Stimulated activated CD4-positive, alpha-beta T cell treated with anti-CD3 and anti-CD28 coated beads, Interleukin-15, amount 100 ng/mL, for 24 hours (primary cell): ENCODE measurements at regions not wholly inside any gene's neighbourhood (a gene's known extent, or its start where the extent isn't known, plus 50 kb on each side); places are given as distances from the start of the nearest gene placed in this dataset.
"Not testable (repeated sequence)": the region's sequence is repeated elsewhere in the genome, so short reads cannot be mapped to it uniquely, and the experiment has no call there.

Source experiments
- DNase-seq: peaks from one replicate; pipeline ENCODE4 v3.0.0-alpha.2; 2020

- not testable (repeated sequence) for DNase-seq
Observed at GRCh38 chr5:176061269-176061622, 93.1 kb upstream of the THOC3 start.

DNA sequence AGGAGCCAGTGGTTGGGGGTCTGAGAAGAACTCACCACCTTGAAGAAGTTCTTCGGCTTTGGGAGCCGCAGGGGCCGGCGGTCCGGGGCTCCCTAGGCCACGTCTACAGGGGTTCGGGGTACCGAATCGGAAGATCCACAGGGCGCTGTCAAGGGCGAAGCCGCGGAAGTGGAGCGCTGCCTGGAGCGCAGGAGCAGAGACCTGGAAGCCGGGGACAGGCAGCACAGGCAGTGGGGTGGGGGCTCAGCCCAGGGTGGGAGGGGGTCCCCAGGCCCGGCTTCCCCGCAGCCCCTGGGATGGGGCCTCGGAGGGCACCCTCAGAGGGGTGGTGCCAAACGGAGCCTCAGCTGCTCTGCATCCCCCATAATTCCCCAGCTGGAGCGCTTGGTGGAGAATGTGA is 93.5 kb upstream of the THOC3 start:
- not testable (repeated sequence) for DNase-seq

GRCh38 chr5:176066262-176066945 is 98.3 kb upstream of the THOC3 start:
- not testable (repeated sequence) for DNase-seq

DNA sequence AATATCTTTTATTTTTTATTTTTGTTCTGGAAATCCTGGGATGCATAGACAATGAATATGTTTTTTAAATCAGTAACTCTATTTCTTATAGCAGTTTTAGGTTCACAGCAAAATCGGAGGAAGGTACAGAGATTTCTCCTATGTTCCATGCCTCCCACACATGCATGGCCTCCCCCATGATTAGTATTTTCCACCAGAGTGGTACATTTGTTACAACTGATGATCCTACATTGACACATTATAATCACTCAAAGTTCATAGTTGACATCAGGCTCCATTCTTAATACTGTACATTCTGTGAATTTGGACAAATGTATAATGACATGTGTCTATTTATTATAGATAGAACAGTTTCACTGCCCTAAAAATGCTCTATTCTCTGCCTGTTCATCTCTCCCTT is 99.0 kb upstream of the THOC3 start:
- DNase-seq: peak; percentile 11

DNA sequence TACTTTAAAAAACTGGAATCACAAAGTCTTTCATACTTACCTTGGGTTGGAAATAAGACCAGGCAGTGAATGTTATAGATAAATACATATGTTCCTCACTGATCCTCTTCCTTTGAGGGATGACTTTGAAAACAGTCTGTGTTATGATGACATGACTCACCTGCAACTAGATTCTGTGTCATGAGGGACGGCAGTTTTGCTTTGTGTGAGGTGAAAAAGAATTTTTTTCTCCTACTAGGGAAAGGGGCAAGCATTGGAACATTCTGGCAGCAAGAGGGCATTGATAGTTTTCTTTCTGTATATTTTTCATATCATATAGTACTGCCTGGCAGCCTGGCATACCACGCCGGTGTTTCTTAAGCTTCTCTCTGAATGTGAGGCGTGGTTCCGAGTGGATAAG is 99.8 kb upstream of the THOC3 start:
- peak; percentile 17 for DNase-seq

GRCh38 chr5:176073996-176074571 is 106.0 kb upstream of the THOC3 start:
- DNase-seq: not testable (repeated sequence)

DNA sequence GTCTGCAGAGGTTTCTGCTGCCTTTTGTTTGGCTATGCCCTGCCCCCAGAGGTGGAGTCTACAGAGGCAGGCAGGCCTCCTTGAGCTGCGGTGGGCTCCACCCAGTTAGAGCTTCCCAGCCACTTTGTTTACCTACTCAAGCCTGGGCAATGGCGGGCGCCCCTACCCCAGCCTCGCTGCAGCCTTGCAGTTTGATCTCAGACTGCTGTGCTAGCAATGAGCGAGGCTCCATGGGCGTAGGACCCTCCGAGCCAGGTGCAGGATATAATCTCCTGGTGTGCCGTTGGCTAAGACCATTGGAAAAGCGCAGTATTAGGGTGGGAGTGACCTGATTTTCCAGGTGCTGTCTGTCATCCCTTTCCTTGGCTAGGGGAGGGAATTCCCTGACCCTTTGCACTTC is 115.6 kb upstream of the THOC3 start:
- DNase-seq: not testable (repeated sequence)

- DNase-seq: not testable (repeated sequence)
Observed at GRCh38 chr5:176103083-176103482, 135.0 kb upstream of the THOC3 start.

- not testable (repeated sequence) for DNase-seq
Observed at GRCh38 chr5:176112888-176113287, 125.3 kb upstream of the SIMC1 start.

DNA sequence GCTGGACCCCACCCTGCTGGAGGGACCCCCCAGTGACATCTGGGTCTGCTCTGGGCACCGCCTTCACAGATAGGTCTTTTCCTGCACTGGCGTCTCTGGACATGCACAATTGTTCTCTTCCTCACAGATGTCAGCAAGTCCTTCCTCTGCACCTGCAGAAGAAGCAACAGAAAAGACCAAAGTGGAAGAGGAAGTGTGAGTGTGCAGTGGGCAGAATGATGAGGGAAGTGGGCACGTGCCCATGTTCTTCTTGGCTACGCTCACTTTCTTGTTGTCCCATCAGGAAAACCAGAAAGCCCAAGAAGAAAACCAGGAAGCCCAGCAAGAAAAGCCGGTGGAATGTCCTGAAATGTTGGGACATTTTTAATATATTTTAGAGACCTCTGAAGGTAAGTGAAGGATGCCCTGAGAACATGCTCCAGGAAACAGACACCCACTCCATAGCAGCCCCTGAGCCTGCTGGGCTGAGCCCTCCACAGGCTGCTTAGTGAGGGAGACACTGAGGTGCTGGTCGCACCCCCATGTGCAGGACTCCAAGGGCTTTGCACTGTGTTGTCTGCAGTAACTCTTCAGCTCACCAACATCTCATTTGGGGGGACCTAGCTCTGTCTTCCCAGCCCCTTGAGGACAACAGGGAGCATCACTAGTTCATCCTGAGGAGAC is 124.4 kb upstream of the SIMC1 start:
- not testable (repeated sequence) for DNase-seq

GRCh38 chr5:176114825-176115224 is 123.4 kb upstream of the SIMC1 start:
- DNase-seq: not testable (repeated sequence)

DNA sequence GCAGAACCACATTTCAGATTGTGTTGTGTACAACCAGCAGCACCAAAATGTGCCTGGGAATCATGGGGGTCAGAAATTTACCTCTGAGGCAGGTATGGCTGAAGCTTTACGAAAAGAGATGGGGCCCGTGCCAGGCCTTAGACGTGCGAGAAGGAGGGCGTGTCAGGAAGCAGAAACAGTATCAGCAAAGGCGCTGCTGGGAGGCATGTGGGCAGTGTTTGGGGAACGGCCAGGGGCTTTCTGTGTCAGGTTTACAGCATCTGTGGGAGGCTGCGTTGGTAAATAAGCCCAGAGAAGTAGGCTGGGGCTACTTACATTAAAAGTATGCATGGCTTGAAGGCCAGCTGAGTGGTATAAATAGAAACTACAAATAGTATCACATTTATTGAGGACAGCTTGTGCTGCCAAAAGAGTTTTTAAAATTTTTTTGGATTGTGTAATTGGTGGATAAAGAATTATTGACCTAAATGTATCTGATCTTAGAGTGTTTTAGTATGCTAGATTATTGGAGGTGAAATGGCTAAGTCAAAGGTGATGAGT is 120.5 kb upstream of the SIMC1 start:
- DNase-seq: not testable (repeated sequence)

DNA sequence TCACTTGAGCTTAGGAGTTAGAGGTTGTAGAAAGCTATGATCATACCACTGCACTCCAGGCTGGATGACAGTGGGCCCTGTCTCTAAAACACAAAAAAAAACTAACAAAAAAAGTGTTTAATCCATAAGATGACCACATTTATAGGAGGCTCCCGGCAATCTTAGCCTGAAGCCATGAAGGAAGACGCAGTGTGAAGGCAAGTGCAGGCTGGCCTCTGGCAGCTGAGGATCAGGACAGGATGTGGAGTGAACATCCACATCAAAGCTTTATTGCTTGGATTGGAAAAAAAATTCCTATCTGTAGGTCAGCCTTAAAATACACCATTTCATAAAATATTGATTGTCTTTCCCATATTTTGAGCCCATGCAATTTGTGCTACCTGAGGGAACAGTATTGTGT is 115.9 kb upstream of the SIMC1 start:
- DNase-seq: not testable (repeated sequence)

GRCh38 chr5:176124120-176124519 is 114.1 kb upstream of the SIMC1 start:
- not testable (repeated sequence) for DNase-seq

- DNase-seq: no peak
Observed at GRCh38 chr5:176131771-176132170, 106.5 kb upstream of the SIMC1 start.

GRCh38 chr5:176132471-176133288 is 105.5 kb upstream of the SIMC1 start:
- no peak for DNase-seq

DNA sequence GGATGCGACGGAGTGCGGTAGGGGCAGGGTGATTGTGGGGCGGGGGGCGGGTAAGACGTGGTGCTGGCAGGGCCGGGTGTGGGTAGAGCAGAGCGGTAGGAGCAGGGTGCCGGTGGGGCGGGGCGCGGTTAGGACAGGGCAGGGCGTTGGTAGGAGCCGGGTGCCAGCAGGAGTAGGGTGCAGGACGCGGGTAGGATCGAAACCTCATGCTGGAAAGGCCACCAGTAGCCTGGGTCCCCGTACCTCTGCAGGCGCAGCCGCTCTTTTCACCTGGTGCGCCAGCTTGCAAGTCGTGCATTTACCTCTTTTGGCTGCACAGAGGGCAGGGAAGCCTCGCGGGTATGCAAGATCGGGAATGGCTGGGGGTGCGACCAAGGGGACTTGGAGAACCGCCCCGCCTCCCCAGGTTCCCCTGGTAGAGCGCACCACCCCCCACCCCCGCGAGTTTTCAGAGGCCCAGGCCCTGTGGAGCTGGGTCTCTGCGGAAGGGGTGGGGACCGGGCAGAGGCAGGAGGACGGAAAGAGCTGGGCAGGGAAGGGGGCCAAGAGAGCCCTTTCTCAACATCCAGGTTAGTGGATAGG is 104.8 kb upstream of the SIMC1 start:
- DNase-seq: peak; percentile 37

DNA sequence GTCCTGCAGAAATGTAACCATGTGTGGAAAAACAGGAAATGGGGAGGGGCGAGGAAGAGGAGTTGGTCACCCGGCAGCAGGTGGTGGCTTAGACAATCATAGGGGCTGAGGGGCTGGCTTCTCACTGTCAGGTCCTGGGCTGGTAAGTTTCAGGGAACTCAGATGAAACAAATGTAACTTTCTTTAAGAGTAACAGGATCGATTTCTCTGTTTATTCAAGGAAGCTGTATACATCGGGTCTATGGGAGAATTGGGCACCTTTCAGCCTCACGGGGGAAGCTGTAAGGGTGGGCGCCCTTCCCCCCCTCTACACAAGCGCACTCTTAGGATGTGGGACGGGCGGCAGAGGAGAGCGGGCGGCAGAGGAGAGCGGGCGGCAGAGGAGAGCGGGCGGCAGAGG is 104.3 kb upstream of the SIMC1 start:
- no peak for DNase-seq

DNA sequence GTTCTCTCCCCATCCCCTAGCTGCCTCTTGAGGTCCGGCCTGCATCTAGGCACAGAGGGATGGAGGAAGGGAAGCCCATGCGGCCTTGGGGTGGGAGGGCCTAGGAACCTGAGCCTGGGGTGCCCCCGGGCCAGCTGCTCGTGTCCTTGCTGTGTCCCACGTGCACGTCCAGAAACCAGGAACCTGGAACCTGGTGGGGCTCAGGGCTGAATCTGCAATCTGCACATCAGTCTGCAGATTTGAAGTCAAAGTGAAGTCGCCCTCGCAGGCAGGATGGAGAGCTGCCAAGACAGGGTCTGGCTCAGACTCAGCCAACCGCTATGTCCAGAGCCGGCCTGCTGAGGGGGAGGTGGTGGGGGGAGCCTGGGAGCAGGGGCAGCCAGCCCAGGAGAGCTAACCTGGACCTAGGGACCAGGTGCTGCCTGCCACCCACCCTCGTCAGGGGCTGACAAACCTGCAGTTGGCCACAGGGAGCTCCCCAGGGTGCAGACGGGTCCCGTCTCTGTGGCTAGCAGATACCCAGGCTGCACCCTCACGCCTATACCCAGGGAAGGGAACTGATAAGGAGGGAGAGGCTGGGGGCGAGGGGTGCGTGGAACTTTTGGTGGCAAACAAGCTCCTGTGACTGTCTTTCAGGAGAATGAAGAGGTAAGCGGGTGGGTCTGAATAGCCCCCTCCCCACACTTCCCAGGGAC is 103.5 kb upstream of the SIMC1 start:
- no peak for DNase-seq

GRCh38 chr5:176140138-176140537 is 98.1 kb upstream of the SIMC1 start:
- DNase-seq: not testable (repeated sequence)

GRCh38 chr5:176144508-176144907 is 93.7 kb upstream of the SIMC1 start:
- DNase-seq: no peak

GRCh38 chr5:176149948-176150347 is 88.3 kb upstream of the SIMC1 start:
- not testable (repeated sequence) for DNase-seq
